ENCODE measurements at regions not wholly inside any gene's neighbourhood (a gene's known extent, or its start where the extent isn't known, plus 50 kb on each side); places are given as distances from the start of the nearest gene placed in this dataset.

DNA sequence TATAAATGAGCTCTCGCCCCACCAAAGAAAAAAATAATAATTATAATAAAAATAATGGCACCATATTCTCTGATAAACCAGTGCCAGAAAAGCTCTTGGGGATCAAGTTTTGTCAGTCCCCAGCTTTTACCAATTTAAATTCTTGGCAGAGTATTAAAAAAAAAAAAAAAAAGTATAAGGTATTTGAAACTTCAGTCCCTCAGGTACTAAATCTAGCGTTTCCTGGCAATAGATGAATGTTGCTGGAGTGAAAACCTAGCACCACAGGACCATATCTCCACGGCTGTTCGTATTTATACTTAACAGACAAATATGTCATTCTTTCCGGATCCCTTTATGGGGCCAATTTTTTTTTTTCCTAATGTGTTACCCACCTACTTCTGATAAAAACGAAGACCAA lies 646.2 kb downstream of the CCDC171 start:
- TF ChIP-seq, protein P1, sequence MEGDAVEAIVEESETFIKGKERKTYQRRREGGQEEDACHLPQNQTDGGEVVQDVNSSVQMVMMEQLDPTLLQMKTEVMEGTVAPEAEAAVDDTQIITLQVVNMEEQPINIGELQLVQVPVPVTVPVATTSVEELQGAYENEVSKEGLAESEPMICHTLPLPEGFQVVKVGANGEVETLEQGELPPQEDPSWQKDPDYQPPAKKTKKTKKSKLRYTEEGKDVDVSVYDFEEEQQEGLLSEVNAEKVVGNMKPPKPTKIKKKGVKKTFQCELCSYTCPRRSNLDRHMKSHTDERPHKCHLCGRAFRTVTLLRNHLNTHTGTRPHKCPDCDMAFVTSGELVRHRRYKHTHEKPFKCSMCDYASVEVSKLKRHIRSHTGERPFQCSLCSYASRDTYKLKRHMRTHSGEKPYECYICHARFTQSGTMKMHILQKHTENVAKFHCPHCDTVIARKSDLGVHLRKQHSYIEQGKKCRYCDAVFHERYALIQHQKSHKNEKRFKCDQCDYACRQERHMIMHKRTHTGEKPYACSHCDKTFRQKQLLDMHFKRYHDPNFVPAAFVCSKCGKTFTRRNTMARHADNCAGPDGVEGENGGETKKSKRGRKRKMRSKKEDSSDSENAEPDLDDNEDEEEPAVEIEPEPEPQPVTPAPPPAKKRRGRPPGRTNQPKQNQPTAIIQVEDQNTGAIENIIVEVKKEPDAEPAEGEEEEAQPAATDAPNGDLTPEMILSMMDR (conservative IDR thresholded peaks at IDR 0.05): no peak
- no peak for TF ChIP-seq EZH2 (IDR thresholded peaks at IDR 0.05; ENCODE audit: low read depth)
